H9 (cell line): ENCODE measurements at regions not wholly inside any gene's neighbourhood (a gene's known extent, or its start where the extent isn't known, plus 50 kb on each side); places are given as distances from the start of the nearest gene placed in this dataset.
A peak's percentile ranks its signal among the peaks of the same experiment; 100 is the strongest.

ENCODE experiments used
- DNase-seq: peaks from one replicate; pipeline ENCODE4 v3.0.0-alpha.2; 2017
- H2AFZ ChIP-seq: one replicate; pipeline ENCODE4 v1.6.1; 2013; ENCODE audit warnings: mild to moderate bottlenecking, low read length, control low read depth, moderate library complexity
- H2AK5ac ChIP-seq: 2 replicates; pipeline ENCODE4 v1.6.1; 2013; ENCODE audit warnings: low read length, control low read depth, mixed read lengths; ENCODE audit not compliant: insufficient read length
- H2BK120ac ChIP-seq: one replicate; pipeline ENCODE4 v1.6.1; 2013; ENCODE audit warnings: low read depth, mild to moderate bottlenecking, low read length, control low read depth, inconsistent platforms; ENCODE audit not compliant: poor library complexity, severe bottlenecking
- H2BK12ac ChIP-seq: 2 replicates; pipeline ENCODE4 v1.6.1; 2013; ENCODE audit warnings: low read length, control low read depth, mixed read lengths, low read depth; ENCODE audit not compliant: insufficient read length
- H2BK15ac ChIP-seq: 2 replicates; pipeline ENCODE4 v1.6.1; 2013; ENCODE audit warnings: low read depth, low read length, control low read depth
- H2BK20ac ChIP-seq: one replicate; pipeline ENCODE4 v1.6.1; 2013; ENCODE audit warnings: low read depth, mild to moderate bottlenecking, low read length, control low read depth, inconsistent platforms; ENCODE audit not compliant: poor library complexity, severe bottlenecking
- H2BK5ac ChIP-seq: 2 replicates; pipeline ENCODE4 v1.6.1; 2013; ENCODE audit warnings: low read length, control low read depth, mixed read lengths; ENCODE audit not compliant: insufficient read length
- H3K14ac ChIP-seq: 2 replicates; pipeline ENCODE4 v1.6.1; 2013; ENCODE audit warnings: low read length, control low read depth; ENCODE audit not compliant: insufficient read depth
- H3K18ac ChIP-seq: 2 replicates; pipeline ENCODE4 v1.6.1; 2013; ENCODE audit warnings: low read depth, mild to moderate bottlenecking, mixed read lengths, low read length, control low read depth; ENCODE audit not compliant: insufficient read length
- H3K23ac ChIP-seq: 2 replicates; pipeline ENCODE4 v1.6.1; 2013; ENCODE audit warnings: low read length, control low read depth, mixed read lengths, low read depth; ENCODE audit not compliant: insufficient read length
- H3K23me2 ChIP-seq: 2 replicates; pipeline ENCODE4 v1.6.1; 2013; ENCODE audit warnings: low read depth, mild to moderate bottlenecking, mixed read lengths, low read length, control low read depth; ENCODE audit not compliant: insufficient read length, poor library complexity, severe bottlenecking
- H3K27ac ChIP-seq: 2 replicates; pipeline ENCODE4 v1.5.1; 2013; ENCODE audit warnings: low read length, control low read depth, mixed read lengths, low read depth; ENCODE audit not compliant: insufficient read length
- H3K27me3 ChIP-seq: 2 replicates; pipeline ENCODE4 v1.6.1; 2013; ENCODE audit warnings: low read length, control low read depth, inconsistent platforms; ENCODE audit not compliant: insufficient read depth
- H3K4ac ChIP-seq: 2 replicates; pipeline ENCODE4 v1.6.1; 2013; ENCODE audit warnings: low read depth, mild to moderate bottlenecking, control low read depth, inconsistent platforms, low read length, moderate library complexity
- H3K4me1 ChIP-seq: 2 replicates; pipeline ENCODE4 v1.6.1; 2013; ENCODE audit warnings: low read length, control low read depth, inconsistent platforms; ENCODE audit not compliant: insufficient read depth
- H3K4me2 ChIP-seq: 2 replicates; pipeline ENCODE4 v1.6.1; 2013; ENCODE audit warnings: low read length, control low read depth, mixed read lengths; ENCODE audit not compliant: insufficient read length, insufficient read depth
- H3K56ac ChIP-seq: 2 replicates; pipeline ENCODE4 v1.6.1; 2013; ENCODE audit warnings: low read depth, mild to moderate bottlenecking, mixed read lengths, low read length, control low read depth; ENCODE audit not compliant: insufficient read length
- H3K79me1 ChIP-seq: 2 replicates; pipeline ENCODE4 v1.6.1; 2013; ENCODE audit warnings: low read depth, mild to moderate bottlenecking, moderate library complexity, low read length, control low read depth, inconsistent platforms; ENCODE audit not compliant: insufficient read depth, poor library complexity, severe bottlenecking
- H3K79me2 ChIP-seq: 2 replicates; pipeline ENCODE4 v1.6.1; 2013; ENCODE audit warnings: low read length, control low read depth, inconsistent platforms; ENCODE audit not compliant: insufficient read depth
- H3K9ac ChIP-seq: 2 replicates; pipeline ENCODE4 v1.6.1; 2013; ENCODE audit warnings: low read length, control low read depth, mixed read lengths; ENCODE audit not compliant: insufficient read length; ENCODE audit errors: extremely low read depth
- H3K9me3 ChIP-seq: one replicate; pipeline ENCODE4 v1.6.1; 2013; ENCODE audit warnings: low read depth, low read length, inconsistent platforms; ENCODE audit not compliant: control insufficient read depth
- H3T11ph ChIP-seq: one replicate; pipeline ENCODE4 v1.6.1; 2013; ENCODE audit warnings: mild to moderate bottlenecking, low read length, control low read depth, inconsistent platforms
- H4K20me1 ChIP-seq: one replicate; pipeline ENCODE4 v1.6.1; 2013; ENCODE audit not compliant: control insufficient read depth, insufficient read length, insufficient read depth
- H4K5ac ChIP-seq: 2 replicates; pipeline ENCODE4 v1.6.1; 2013; ENCODE audit warnings: low read depth, mild to moderate bottlenecking, mixed read lengths, low read length, control low read depth; ENCODE audit not compliant: insufficient read length
- H4K8ac ChIP-seq: replicated peaks from 2 replicates; pipeline ENCODE4 v1.6.1; 2013; ENCODE audit warnings: low read length, control low read depth, mixed read lengths, low read depth; ENCODE audit not compliant: insufficient read length
- H4K91ac ChIP-seq: 2 replicates; pipeline ENCODE4 v1.6.1; 2013; ENCODE audit warnings: low read depth, mild to moderate bottlenecking, moderate library complexity, mixed read lengths, low read length, control low read depth; ENCODE audit not compliant: insufficient read length
- H3K27ac Mint-ChIP-seq, 3 experiments: 2 replicates in 2 of 3; 3 replicates in 1 of 3; pipeline ENCODE4 v1.8.0; 2020 to 2021; ENCODE audit warnings: mixed read lengths in 3 of 3, mild to moderate bottlenecking in 1 of 3, moderate library complexity in 1 of 3
- H3K27me3 Mint-ChIP-seq: 2 replicates; pipeline ENCODE4 v1.8.0; 2021; ENCODE audit warnings: low read depth, mild to moderate bottlenecking, moderate library complexity, mixed read lengths
- H3K36me3 Mint-ChIP-seq, 3 experiments: 2 replicates in 2 of 3; 3 replicates in 1 of 3; pipeline ENCODE4 v1.8.0; 2020 to 2021; ENCODE audit warnings: low read depth in 3 of 3, mixed read lengths in 3 of 3; ENCODE audit not compliant: insufficient read depth in 1 of 3
- H3K4me1 Mint-ChIP-seq, 2 experiments: 2 replicates each; pipeline ENCODE4 v1.8.0; 2020; ENCODE audit warnings: mixed read lengths in 2 of 2
- H3K4me3 Mint-ChIP-seq, 2 experiments: 2 replicates in 1 of 2; 3 replicates in 1 of 2; pipeline ENCODE4 v1.8.0; 2020 to 2021; ENCODE audit warnings: mild to moderate bottlenecking in 2 of 2, mixed read lengths in 2 of 2, moderate library complexity in 1 of 2
- H3K9me3 Mint-ChIP-seq, 2 experiments: 2 replicates in 1 of 2; 3 replicates in 1 of 2; pipeline ENCODE4 v1.8.0; 2020; ENCODE audit warnings: mild to moderate bottlenecking in 2 of 2, mixed read lengths in 2 of 2, moderate library complexity in 1 of 2
- CTCF ChIP-seq: fragments of 200-600 bp; sonication (generic); conservative IDR thresholded peaks from 3 replicates; pipeline ENCODE4 v1.8.0; 2021; ENCODE audit warnings: antibody characterized with exemption, mild to moderate bottlenecking
- WGBS: extraction: QIAGEN DNeasy Blood & Tissue Kit; methylation state at CpG from one replicate; pipeline ENCODE4 v1.1.7; 2013; ENCODE audit warnings: missing lambda C conversion rate, low lambda C conversion rate, mixed read lengths; ENCODE audit not compliant: insufficient read length; ENCODE audit errors: extremely low coverage; 5-methylcytosine and 5-hydroxymethylcytosine counted together

- Histone ChIP-seq H3K23ac (no peak overlapping the region), H2BK15ac (no peak overlapping the region), H2BK12ac (no peak overlapping the region), H3K27me3 (no peaks in the 10 kb centered on the region), H3K4me1 (no peaks in the 10 kb centered on the region; the same call in 1 of the 2 replicates), H2BK120ac (no peak overlapping the region), H3K79me2 (no peaks in the 10 kb centered on the region), H2AK5ac (no peak overlapping the region), H4K8ac (no peak overlapping the region), H3K4me2 (no peak overlapping the region), H3K23me2 (no peaks in the 10 kb centered on the region), H3K79me1 (no peaks in the 10 kb centered on the region), H4K20me1 (no peaks in the 10 kb centered on the region), H2AFZ (no peak overlapping the region), H3K4ac (no peak overlapping the region), H3K18ac (no peak overlapping the region), H2BK20ac (no peak overlapping the region), H3K9ac (no peak overlapping the region), H3K27ac (peak overlapping the region; percentile 84), H3K14ac (no peak overlapping the region), H4K91ac (no peak overlapping the region), H3K9me3 (no peaks in the 10 kb centered on the region), H3K56ac (no peak overlapping the region), H3T11ph (no peak overlapping the region), H2BK5ac (no peak overlapping the region), H4K5ac (no peak overlapping the region)
- H3K36me3 Mint-ChIP-seq = peaks cover 20 to 31% (median 24%) of the 10 kb centered on the region in 3 experiments
- H3K4me3 Mint-ChIP-seq = peak overlapping the region in 1 of 2 experiments; percentile 33; a peak in 1 of 5 replicates
- no CpG with 5 or more reads among the region's 2 CpGs for WGBS
- H3K27ac Mint-ChIP-seq = peak overlapping the region; percentile 97 to 99 (median 99)
- TF ChIP-seq CTCF = no peak
- no peaks in the 10 kb centered on the region for H3K27me3 Mint-ChIP-seq
- peaks cover 21 to 24% of the 10 kb centered on the region in 2 experiments for H3K9me3 Mint-ChIP-seq
- DNase-seq = no peak
- peaks cover 39 to 43% of the 10 kb centered on the region in 2 experiments for H3K4me1 Mint-ChIP-seq
Measured at GRCh38 chr4:64737026-64737853, 328.0 kb upstream of the TECRL start.
